ENCODE measurements at regions not wholly inside any gene's neighbourhood (a gene's known extent, or its start where the extent isn't known, plus 50 kb on each side); places are given as distances from the start of the nearest gene placed in this dataset.
A peak's percentile ranks its signal among the peaks of the same experiment; 100 is the strongest.

- DNase-seq (ENCODE audit: low spot score), result no peak
These were observed 111.9 kb upstream of the UNC5C start for GRCh38 chr4:95660719-95661118.

- no peak for DNase-seq (ENCODE audit: low spot score)
These were observed 103.1 kb upstream of the UNC5C start for GRCh38 chr4:95651891-95652290.

- no peak for DNase-seq (ENCODE audit: low spot score)
These were observed 95.6 kb upstream of the UNC5C start for GRCh38 chr4:95644417-95644816.

- no peak for DNase-seq (ENCODE audit: low spot score)
These were observed 94.9 kb upstream of the UNC5C start for GRCh38 chr4:95643627-95644026.

GRCh38 chr4:95641571-95641970, 92.8 kb upstream of the UNC5C start:
- DNase-seq (ENCODE audit: low spot score), result no peak

- peak; percentile 44 for DNase-seq (ENCODE audit: low spot score)
These were observed 91.5 kb upstream of the UNC5C start for GRCh38 chr4:95640311-95640710.

GRCh38 chr4:95638920-95639501, 90.2 kb upstream of the UNC5C start:
- no peak for DNase-seq (ENCODE audit: low spot score)

- peak; percentile 12 for DNase-seq (ENCODE audit: low spot score)
These were observed 88.3 kb upstream of the UNC5C start for GRCh38 chr4:95637043-95637600.

- no peak for DNase-seq (ENCODE audit: low spot score)
These were observed 87.3 kb upstream of the UNC5C start for GRCh38 chr4:95636061-95636460.

- DNase-seq (ENCODE audit: low spot score), result no peak
These were observed 78.9 kb upstream of the UNC5C start for GRCh38 chr4:95627709-95628108.

GRCh38 chr4:95627024-95627605, 78.3 kb upstream of the UNC5C start:
- no peak for DNase-seq (ENCODE audit: low spot score)

GRCh38 chr4:95625020-95625419, 76.2 kb upstream of the UNC5C start:
- no peak for DNase-seq (ENCODE audit: low spot score)

- no peak for DNase-seq (ENCODE audit: low spot score)
These were observed 71.0 kb upstream of the UNC5C start for GRCh38 chr4:95619525-95620443.

- no peak for DNase-seq (ENCODE audit: low spot score)
These were observed 66.0 kb upstream of the UNC5C start for GRCh38 chr4:95614684-95615205.

- DNase-seq (ENCODE audit: low spot score), result no peak
These were observed 61.3 kb upstream of the UNC5C start for GRCh38 chr4:95610061-95610569.

GRCh38 chr4:95606739-95607138, 58.0 kb upstream of the UNC5C start:
- no peak for DNase-seq (ENCODE audit: low spot score)

GRCh38 chr4:95603393-95603792, 54.6 kb upstream of the UNC5C start:
- no peak for DNase-seq (ENCODE audit: low spot score)

GRCh38 chr4:95602872-95603271, 54.1 kb upstream of the UNC5C start:
- DNase-seq (ENCODE audit: low spot score), result no peak

- DNase-seq (ENCODE audit: low spot score), result no peak
These were observed 52.6 kb upstream of the UNC5C start for GRCh38 chr4:95601356-95601755.

GRCh38 chr4:95599777-95600400, 51.1 kb upstream of the UNC5C start:
- DNase-seq (ENCODE audit: low spot score), result no peak
